AG04450 (cell line): ENCODE measurements at regions not wholly inside any gene's neighbourhood (a gene's known extent, or its start where the extent isn't known, plus 50 kb on each side); places are given as distances from the start of the nearest gene placed in this dataset.

Source experiments
- CTCF ChIA-PET: fragments of 300-600, 350-600 bp; formaldehyde crosslinking; extraction: SDS; loops from one replicate; lab custom pipeline; 2022; ENCODE audit warnings: antibody characterized with exemption, inconsistent platforms; lab: Charles Lee
- POLR2A ChIA-PET: fragments of 350-600 bp; formaldehyde crosslinking; extraction: SDS; loops from one replicate; lab custom pipeline; 2021; ENCODE audit warnings: antibody characterized with exemption, inconsistent platforms; lab: Yijun Ruan, JAX
- DNase-seq: peaks from one replicate; pipeline ENCODE4 v3.0.0-alpha.2; 2011; ENCODE audit warnings: low read depth, low spot score
- H3K27ac ChIP-seq: one replicate; pipeline ENCODE4 v1.5.1; 2012; ENCODE audit warnings: low read depth, low read length, control low read depth
- H3K27me3 ChIP-seq: one replicate; pipeline ENCODE4 v1.6.0; 2012; ENCODE audit warnings: low read length; ENCODE audit not compliant: control insufficient read depth, insufficient read depth
- H3K4me3 ChIP-seq: 2 replicates; pipeline ENCODE4 v1.5.1; 2011; ENCODE audit warnings: mild to moderate bottlenecking, low read depth, low read length, control low read depth
- H3K9me3 ChIP-seq: 2 replicates; pipeline ENCODE4 v1.5.1; 2012; ENCODE audit warnings: low read length; ENCODE audit not compliant: control insufficient read depth, insufficient read depth
- CTCF ChIP-seq: IDR thresholded peaks from 2 replicates; pipeline ENCODE4 v1.5.1; 2011; ENCODE audit warnings: low read depth, low read length, control low read depth, inconsistent platforms

GRCh38 chr4:71163317-71163716 is 169.9 kb downstream of the DCK start:
- CTCF ChIA-PET: no interaction called here
- Histone ChIP-seq H3K27ac (no peak overlapping the region), H3K27me3 (no peaks in the 10 kb centered on the region), H3K4me3 (no peak overlapping the region), H3K9me3 (no peaks in the 10 kb centered on the region)
- POLR2A ChIA-PET: no interaction called here
- no peak for TF ChIP-seq CTCF
- DNase-seq: no peak

GRCh38 chr4:71167083-71167482 is 171.7 kb upstream of the SLC4A4 start:
- Histone ChIP-seq H3K27me3 (no peaks in the 10 kb centered on the region), H3K27ac (no peak overlapping the region), H3K4me3 (no peak overlapping the region), H3K9me3 (no peaks in the 10 kb centered on the region; the same call in 1 of the 2 replicates)
- no peak for TF ChIP-seq CTCF
- DNase-seq: no peak
- ChIA-PET CTCF (interaction anchor here (0.9 to 1.2 kb wide), 2 partner anchors 17 to 386 kb away, joined by 3 to 5 read pairs; no protein-coding TSS in a partner anchor), POLR2A (no interaction called here)

- Histone ChIP-seq H3K4me3 (no peak overlapping the region), H3K27ac (no peak overlapping the region), H3K9me3 (peaks cover 4% of the 10 kb centered on the region), H3K27me3 (no peaks in the 10 kb centered on the region)
- ChIA-PET POLR2A (no interaction called here), CTCF (interaction anchor here (1.1 kb wide), 1 partner anchor 13 kb away, joined by 3 read pairs; no protein-coding TSS in a partner anchor)
- TF ChIP-seq CTCF: no peak
- no peak for DNase-seq
Measured at GRCh38 chr4:71171592-71171991, 167.2 kb upstream of the SLC4A4 start.

- H3K27ac ChIP-seq: no peak overlapping the region
- ChIA-PET POLR2A (no interaction called here), CTCF (no interaction called here)
- H3K27me3 ChIP-seq: no peaks in the 10 kb centered on the region
- H3K4me3 ChIP-seq: no peak overlapping the region
- DNase-seq: no peak
- TF ChIP-seq CTCF: no peak
- no peaks in the 10 kb centered on the region for H3K9me3 ChIP-seq
Measured at GRCh38 chr4:71181332-71181731, 157.5 kb upstream of the SLC4A4 start.

GRCh38 chr4:71184195-71184781 is 154.5 kb upstream of the SLC4A4 start:
- TF ChIP-seq CTCF: peak; percentile 68
- no peaks in the 10 kb centered on the region; the same call in 1 of the 2 replicates for H3K9me3 ChIP-seq
- no peak overlapping the region for H3K27ac ChIP-seq
- DNase-seq: no peak
- H3K4me3 ChIP-seq: no peak overlapping the region
- ChIA-PET POLR2A (interaction anchor here (0.5 kb wide), 1 partner anchor 363 kb away, joined by 3 read pairs; no protein-coding TSS in a partner anchor), CTCF (interaction anchor here (0.5 to 4.6 kb wide), 52 partner anchors 10 to 583 kb away, joined by 3 to 54 read pairs (median 3); no protein-coding TSS in a partner anchor)
- H3K27me3 ChIP-seq: no peaks in the 10 kb centered on the region
